Fibroblast of gingiva (primary cell): ENCODE measurements at regions not wholly inside any gene's neighbourhood (a gene's known extent, or its start where the extent isn't known, plus 50 kb on each side); places are given as distances from the start of the nearest gene placed in this dataset.
"Not testable (repeated sequence)": the region's sequence is repeated elsewhere in the genome, so short reads cannot be mapped to it uniquely, and the experiment has no call there.

ENCODE experiments used
- DNase-seq: peaks from one replicate; pipeline ENCODE4 v3.0.0-alpha.2; 2011; ENCODE audit warnings: low read depth

- DNase-seq = peak; percentile 91
Observed at GRCh38 chr12:127165567-127166392, 1101.2 kb upstream of the TMEM132C start.

GRCh38 chr12:127169321-127170181, 1097.4 kb upstream of the TMEM132C start:
- DNase-seq = peak; percentile 70

GRCh38 chr12:127170226-127171180, 1096.5 kb upstream of the TMEM132C start:
- peak; percentile 86 for DNase-seq

- DNase-seq = no peak
Observed at GRCh38 chr12:127172861-127173260, 1094.1 kb upstream of the TMEM132C start.

GRCh38 chr12:127173971-127174370, 1093.0 kb upstream of the TMEM132C start:
- DNase-seq = not testable (repeated sequence)

GRCh38 chr12:127174881-127175280, 1092.1 kb upstream of the TMEM132C start:
- peak; percentile 50 for DNase-seq

- no peak for DNase-seq
Observed at GRCh38 chr12:127175361-127175760, 1091.6 kb upstream of the TMEM132C start.

GRCh38 chr12:127176804-127177203, 1090.2 kb upstream of the TMEM132C start:
- no peak for DNase-seq

GRCh38 chr12:127178052-127178451, 1088.9 kb upstream of the TMEM132C start:
- DNase-seq = no peak

GRCh38 chr12:127178463-127178862, 1088.5 kb upstream of the TMEM132C start:
- DNase-seq = no peak

- DNase-seq = peak; percentile 41
Observed at GRCh38 chr12:127179176-127179575, 1087.8 kb upstream of the TMEM132C start.

- no peak for DNase-seq
Observed at GRCh38 chr12:127182018-127182417, 1085.0 kb upstream of the TMEM132C start.

- no peak for DNase-seq
Observed at GRCh38 chr12:127189992-127190391, 1077.0 kb upstream of the TMEM132C start.

- peak; percentile 75 for DNase-seq
Observed at GRCh38 chr12:127191129-127191528, 1075.8 kb upstream of the TMEM132C start.

- peak; percentile 43 for DNase-seq
Observed at GRCh38 chr12:127192391-127192790, 1074.6 kb upstream of the TMEM132C start.

- DNase-seq = no peak
Observed at GRCh38 chr12:127193341-127193740, 1073.6 kb upstream of the TMEM132C start.

GRCh38 chr12:127194176-127194575, 1072.8 kb upstream of the TMEM132C start:
- no peak for DNase-seq

- DNase-seq = no peak
Observed at GRCh38 chr12:127205781-127206555, 1061.0 kb upstream of the TMEM132C start.

GRCh38 chr12:127209318-127209717, 1057.7 kb upstream of the TMEM132C start:
- DNase-seq = no peak

- DNase-seq = no peak
Observed at GRCh38 chr12:127214186-127214585, 1052.8 kb upstream of the TMEM132C start.

GRCh38 chr12:127223011-127223410, 1044.0 kb upstream of the TMEM132C start:
- DNase-seq = no peak
